A673 (cell line): ENCODE measurements at regions not wholly inside any gene's neighbourhood (a gene's known extent, or its start where the extent isn't known, plus 50 kb on each side); places are given as distances from the start of the nearest gene placed in this dataset.

Experiments used
- BruUV-seq: library from RNA; stranded (reverse); fragments of 400-500 nt; replicated peaks from 2 replicates; lab custom pipeline; 2021; lab: Mats Ljungman, UMichigan
- CTCF ChIA-PET: fragments of 300-600 bp; sonication (Branson Sonifier 250); formaldehyde crosslinking; loops from one replicate; lab custom pipeline; 2022; ENCODE audit warnings: antibody characterized with exemption; lab: Charles Lee
- POLR2A ChIA-PET: fragments of 300-600 bp; sonication (Branson Sonifier 250); formaldehyde crosslinking; loops from one replicate; lab custom pipeline; 2022; ENCODE audit warnings: antibody characterized with exemption; ENCODE audit not compliant: low non-redundant PET; lab: Charles Lee
- DNase-seq: peaks from one replicate; pipeline ENCODE4 v3.0.0-alpha.2; 2015; ENCODE audit warnings: low spot score
- H3K27ac ChIP-seq: fragments of 200-600 bp; sonication (generic); 2 replicates; pipeline ENCODE4 v1.5.1; 2016; ENCODE audit warnings: mixed run types, low read depth, mild to moderate bottlenecking, mixed read lengths, antibody characterized with exemption, low read length; ENCODE audit not compliant: poor library complexity, severe bottlenecking
- H3K27me3 ChIP-seq: fragments of 200-600 bp; sonication (generic); replicated peaks from 2 replicates; pipeline ENCODE4 v1.6.1; 2017; ENCODE audit warnings: mixed run types, low read depth, mild to moderate bottlenecking, mixed read lengths, antibody characterized with exemption, low read length; ENCODE audit not compliant: insufficient read depth, poor library complexity
- H3K36me3 ChIP-seq: fragments of 200-600 bp; sonication (generic); 2 replicates; pipeline ENCODE4 v1.6.1; 2016; ENCODE audit warnings: mixed run types, mild to moderate bottlenecking, mixed read lengths, antibody characterized with exemption, low read length; ENCODE audit not compliant: insufficient read depth, poor library complexity, severe bottlenecking
- H3K4me1 ChIP-seq: fragments of 200-600 bp; sonication (generic); 2 replicates; pipeline ENCODE4 v1.6.1; 2017; ENCODE audit warnings: mixed run types, mild to moderate bottlenecking, mixed read lengths, antibody characterized with exemption, low read length; ENCODE audit not compliant: insufficient read depth, poor library complexity, severe bottlenecking
- H3K4me3 ChIP-seq: fragments of 200-600 bp; sonication (generic); 2 replicates; pipeline ENCODE4 v1.5.1; 2016; ENCODE audit warnings: low read depth, mixed run types, mild to moderate bottlenecking, mixed read lengths, low read length; ENCODE audit not compliant: poor library complexity, severe bottlenecking
- H3K9me3 ChIP-seq: fragments of 200-600 bp; sonication (generic); 2 replicates; pipeline ENCODE4 v1.6.1; 2016; ENCODE audit warnings: mixed run types, low read depth, mild to moderate bottlenecking, mixed read lengths, antibody characterized with exemption, low read length; ENCODE audit not compliant: poor library complexity, severe bottlenecking
- EZH2 ChIP-seq: fragments of 200-600 bp; sonication (generic); IDR thresholded peaks from 2 replicates; pipeline ENCODE4 v1.6.1; 2017; ENCODE audit warnings: borderline replicate concordance, low read depth, mild to moderate bottlenecking, mixed read lengths, antibody characterized with exemption, low read length; ENCODE audit not compliant: poor library complexity, severe bottlenecking
- intact Hi-C: fragments of 100-400 bp; cut with micrococcal nuclease; formaldehyde crosslinking; loops from one replicate; pipeline ENCODE4 v1.10.0; 2022; ENCODE audit not compliant: unreplicated experiment
- TF ChIP-seq, protein P1 (sequence below): fragments of 300-800, 200-600 bp; sonication (generic); conservative IDR thresholded peaks from 2 replicates; pipeline ENCODE4 v1.5.1; 2017; ENCODE audit warnings: low read depth, mild to moderate bottlenecking, antibody characterized with exemption, low read length, moderate library complexity, mixed read lengths

DNA sequence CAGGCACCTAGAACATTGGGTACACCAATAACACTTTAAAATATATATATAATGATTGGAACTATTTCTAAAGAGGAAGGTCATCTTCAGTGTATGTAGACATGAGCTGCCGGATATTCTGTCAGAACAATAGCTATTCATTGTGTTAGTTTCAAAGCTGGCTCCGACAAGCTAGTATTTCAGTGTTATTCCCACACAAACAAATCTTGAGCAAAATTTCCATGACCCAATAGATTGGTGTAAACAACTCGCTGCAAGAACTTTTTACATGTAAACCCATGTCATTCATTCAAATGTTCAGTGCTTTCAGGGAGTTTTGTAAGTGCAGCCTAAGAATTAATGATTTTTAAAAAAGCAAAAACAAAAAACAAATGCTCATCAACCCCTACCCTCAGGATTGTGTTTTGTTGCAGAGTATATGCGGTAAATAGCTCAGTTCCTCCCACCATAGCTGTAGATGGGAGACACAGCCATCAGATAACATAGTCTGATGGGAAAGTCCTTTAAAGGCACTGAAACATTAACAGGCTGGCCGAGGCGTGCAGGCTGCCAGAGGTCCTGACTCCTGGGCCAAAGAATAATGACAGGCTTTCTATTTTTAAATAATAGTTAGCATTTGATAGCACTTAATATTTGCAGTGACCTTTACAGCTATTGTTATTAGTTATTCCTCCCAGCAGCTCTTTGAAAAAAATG is 150.3 kb upstream of the ARHGAP5 start:
- ChIA-PET POLR2A (no interaction called here), CTCF (interaction anchor here (1.1 kb wide), 1 partner anchor 324 kb away, joined by 4 read pairs; no protein-coding TSS in a partner anchor)
- no peaks in the 10 kb centered on the region for H3K27me3 ChIP-seq
- H3K4me1 ChIP-seq: peaks cover 4% of the 10 kb centered on the region
- no peak for DNase-seq
- H3K9me3 ChIP-seq: no peaks in the 10 kb centered on the region
- TF ChIP-seq, protein P1, sequence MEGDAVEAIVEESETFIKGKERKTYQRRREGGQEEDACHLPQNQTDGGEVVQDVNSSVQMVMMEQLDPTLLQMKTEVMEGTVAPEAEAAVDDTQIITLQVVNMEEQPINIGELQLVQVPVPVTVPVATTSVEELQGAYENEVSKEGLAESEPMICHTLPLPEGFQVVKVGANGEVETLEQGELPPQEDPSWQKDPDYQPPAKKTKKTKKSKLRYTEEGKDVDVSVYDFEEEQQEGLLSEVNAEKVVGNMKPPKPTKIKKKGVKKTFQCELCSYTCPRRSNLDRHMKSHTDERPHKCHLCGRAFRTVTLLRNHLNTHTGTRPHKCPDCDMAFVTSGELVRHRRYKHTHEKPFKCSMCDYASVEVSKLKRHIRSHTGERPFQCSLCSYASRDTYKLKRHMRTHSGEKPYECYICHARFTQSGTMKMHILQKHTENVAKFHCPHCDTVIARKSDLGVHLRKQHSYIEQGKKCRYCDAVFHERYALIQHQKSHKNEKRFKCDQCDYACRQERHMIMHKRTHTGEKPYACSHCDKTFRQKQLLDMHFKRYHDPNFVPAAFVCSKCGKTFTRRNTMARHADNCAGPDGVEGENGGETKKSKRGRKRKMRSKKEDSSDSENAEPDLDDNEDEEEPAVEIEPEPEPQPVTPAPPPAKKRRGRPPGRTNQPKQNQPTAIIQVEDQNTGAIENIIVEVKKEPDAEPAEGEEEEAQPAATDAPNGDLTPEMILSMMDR: no peak
- no peak for TF ChIP-seq EZH2
- BruUV-seq: no TSS peak
- intact Hi-C loops: loop anchor here (2.0 to 5.0 kb wide), 4 partner anchors 326 to 636 kb away; no protein-coding TSS in a partner anchor
- H3K27ac ChIP-seq: no peak overlapping the region
- no peaks in the 10 kb centered on the region for H3K36me3 ChIP-seq
- no peak overlapping the region for H3K4me3 ChIP-seq

DNA sequence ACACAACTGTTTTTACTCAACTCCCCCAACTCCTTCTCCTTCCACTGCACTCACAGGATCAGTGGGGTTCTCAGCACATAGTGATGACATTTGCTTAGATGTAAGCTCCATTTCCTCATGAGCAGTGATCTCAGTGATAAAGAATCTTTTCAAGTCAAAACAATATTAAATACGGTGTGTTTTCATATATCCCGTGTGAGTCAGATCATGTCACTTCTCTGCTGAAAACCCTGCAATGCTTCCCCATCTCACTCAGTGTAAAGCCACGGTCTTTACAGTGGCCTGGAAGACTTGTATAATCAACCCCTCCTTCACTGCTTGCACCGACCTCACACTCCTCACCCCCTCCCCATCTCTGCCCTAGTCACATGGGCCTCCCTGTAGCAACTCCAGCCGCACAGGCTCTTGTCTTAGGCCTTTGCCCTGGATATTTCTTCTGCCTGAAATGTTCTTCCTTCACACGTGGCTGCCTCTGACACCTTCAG is 149.7 kb upstream of the ARHGAP5 start:
- H3K27me3 ChIP-seq: no peaks in the 10 kb centered on the region
- no TSS peak for BruUV-seq
- H3K27ac ChIP-seq: no peak overlapping the region
- H3K4me1 ChIP-seq: no peaks in the 10 kb centered on the region
- no peaks in the 10 kb centered on the region for H3K9me3 ChIP-seq
- ChIA-PET POLR2A (no interaction called here), CTCF (interaction anchor here (1.1 kb wide), 1 partner anchor 324 kb away, joined by 4 read pairs; no protein-coding TSS in a partner anchor)
- H3K36me3 ChIP-seq: no peaks in the 10 kb centered on the region
- intact Hi-C loops: loop anchor here (2.0 to 5.0 kb wide), 4 partner anchors 325 to 635 kb away; no protein-coding TSS in a partner anchor
- TF ChIP-seq EZH2: no peak
- TF ChIP-seq, protein P1: no peak
- DNase-seq: peak; percentile 18
- H3K4me3 ChIP-seq: no peak overlapping the region

DNA sequence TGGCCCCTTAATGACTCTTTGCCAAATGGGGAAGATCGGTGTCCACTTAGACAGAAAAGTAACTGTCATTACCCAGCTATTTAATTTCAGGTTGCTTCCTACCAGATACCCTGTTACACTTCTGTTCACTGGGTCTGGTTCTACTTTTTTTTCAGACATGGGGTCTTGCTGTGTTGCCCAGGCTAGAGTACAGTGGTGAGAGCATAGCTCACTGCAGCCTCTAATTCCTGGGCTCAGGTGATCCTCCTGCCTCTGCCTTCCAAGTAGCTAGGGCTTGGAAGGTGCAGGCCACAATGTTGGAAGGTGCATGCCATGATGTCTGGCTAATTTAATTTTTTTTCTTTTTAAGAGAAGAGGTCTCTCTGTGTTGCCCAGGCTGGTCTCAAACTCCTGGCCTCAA is 147.0 kb upstream of the ARHGAP5 start:
- Histone ChIP-seq H3K4me1 (peaks cover 5% of the 10 kb centered on the region), H3K36me3 (no peaks in the 10 kb centered on the region)
- CTCF ChIA-PET: no interaction called here

More for the DNA sequence above, 147.0 kb upstream of the ARHGAP5 start:
- no peak for TF ChIP-seq EZH2
- TF ChIP-seq, protein P1: no peak
- no peak overlapping the region for H3K4me3 ChIP-seq
- BruUV-seq: no TSS peak
- no peaks in the 10 kb centered on the region for H3K9me3 ChIP-seq
- intact Hi-C loops: loop anchor here (10.0 kb wide), 1 partner anchor 145 kb away; the partner anchor contains the start of gene ARHGAP5
- no peaks in the 10 kb centered on the region for H3K27me3 ChIP-seq
- POLR2A ChIA-PET: no interaction called here
- DNase-seq: no peak
- no peak overlapping the region for H3K27ac ChIP-seq
